Natural killer cell (primary cell): ENCODE measurements at regions not wholly inside any gene's neighbourhood (a gene's known extent, or its start where the extent isn't known, plus 50 kb on each side); places are given as distances from the start of the nearest gene placed in this dataset.
"Not testable (repeated sequence)": the region's sequence is repeated elsewhere in the genome, so short reads cannot be mapped to it uniquely, and the experiment has no call there.

Experiments
- ATAC-seq, 3 donors: fragments of 150-1000 bp in 2 of 3; fragments of 200-7000 bp in 1 of 3; cut with Tn5 transposase; 1 replicate in 1 of 3; 2 replicates in 2 of 3; pipeline ENCODE4 v1.10.0; 2021; ENCODE audit warnings: mild to moderate bottlenecking in 2 of 3, moderate library complexity in 2 of 3
- DNase-seq, 2 donors: peaks; one replicate each; pipeline versions ENCODE4 v3.0.0 to v3.0.0-alpha.2; 2013 to 2021; ENCODE audit warnings: mixed read lengths in 1 of 2
- H3K27ac ChIP-seq: one replicate; pipeline ENCODE4 v1.5.1; 2013; ENCODE audit warnings: mild to moderate bottlenecking, low read length
- H3K27me3 ChIP-seq: one replicate; pipeline ENCODE4 v1.6.1; 2013; ENCODE audit warnings: low read length; ENCODE audit not compliant: control insufficient read depth, insufficient read depth
- H3K36me3 ChIP-seq: one replicate; pipeline ENCODE4 v1.6.1; 2013; ENCODE audit warnings: low read length; ENCODE audit not compliant: control insufficient read depth, insufficient read depth
- H3K4me1 ChIP-seq: one replicate; pipeline ENCODE4 v1.6.1; 2013; ENCODE audit warnings: low read length; ENCODE audit not compliant: control insufficient read depth, insufficient read depth
- H3K4me3 ChIP-seq: one replicate; pipeline ENCODE4 v1.5.1; 2013; ENCODE audit warnings: low read length
- H3K9me3 ChIP-seq: one replicate; pipeline ENCODE4 v1.6.1; 2013; ENCODE audit warnings: low read length; ENCODE audit not compliant: control insufficient read depth, insufficient read depth
- H3K27ac Mint-ChIP-seq, 2 donors: one replicate each; pipeline ENCODE4 v1.8.0; 2022; ENCODE audit warnings: mild to moderate bottlenecking in 2 of 2, mixed read lengths in 2 of 2, moderate library complexity in 1 of 2
- H3K27me3 Mint-ChIP-seq, 2 donors: one replicate each; pipeline ENCODE4 v1.8.0; 2022; ENCODE audit warnings: low read depth in 2 of 2, mixed read lengths in 2 of 2
- H3K36me3 Mint-ChIP-seq: one replicate; pipeline ENCODE4 v1.8.0; 2022; ENCODE audit warnings: mixed read lengths
- H3K4me1 Mint-ChIP-seq, 2 donors: one replicate each; pipeline ENCODE4 v1.8.0; 2022; ENCODE audit warnings: mixed read lengths in 2 of 2
- H3K4me3 Mint-ChIP-seq: one replicate; pipeline ENCODE4 v1.8.0; 2022; ENCODE audit warnings: mild to moderate bottlenecking, moderate library complexity, mixed read lengths
- H3K9me3 Mint-ChIP-seq, 2 donors: one replicate each; pipeline ENCODE4 v1.8.0; 2022; ENCODE audit warnings: mixed read lengths in 2 of 2
- WGBS: methylation state at CpG from one replicate; pipeline ENCODE4 v1.1.7; 2013; ENCODE audit warnings: missing lambda C conversion rate; ENCODE audit not compliant: insufficient coverage; 5-methylcytosine and 5-hydroxymethylcytosine counted together
- intact Hi-C: fragments of 100-400 bp; cut with micrococcal nuclease; formaldehyde crosslinking; loops from one replicate; pipeline ENCODE4 v1.14.2; 2022
- TF ChIP-seq, protein P1 (sequence below): fragments of 200-600 bp; IDR thresholded peaks from one replicate; pipeline ENCODE4 v1.8.0; 2022; ENCODE audit warnings: antibody characterized with exemption

DNA sequence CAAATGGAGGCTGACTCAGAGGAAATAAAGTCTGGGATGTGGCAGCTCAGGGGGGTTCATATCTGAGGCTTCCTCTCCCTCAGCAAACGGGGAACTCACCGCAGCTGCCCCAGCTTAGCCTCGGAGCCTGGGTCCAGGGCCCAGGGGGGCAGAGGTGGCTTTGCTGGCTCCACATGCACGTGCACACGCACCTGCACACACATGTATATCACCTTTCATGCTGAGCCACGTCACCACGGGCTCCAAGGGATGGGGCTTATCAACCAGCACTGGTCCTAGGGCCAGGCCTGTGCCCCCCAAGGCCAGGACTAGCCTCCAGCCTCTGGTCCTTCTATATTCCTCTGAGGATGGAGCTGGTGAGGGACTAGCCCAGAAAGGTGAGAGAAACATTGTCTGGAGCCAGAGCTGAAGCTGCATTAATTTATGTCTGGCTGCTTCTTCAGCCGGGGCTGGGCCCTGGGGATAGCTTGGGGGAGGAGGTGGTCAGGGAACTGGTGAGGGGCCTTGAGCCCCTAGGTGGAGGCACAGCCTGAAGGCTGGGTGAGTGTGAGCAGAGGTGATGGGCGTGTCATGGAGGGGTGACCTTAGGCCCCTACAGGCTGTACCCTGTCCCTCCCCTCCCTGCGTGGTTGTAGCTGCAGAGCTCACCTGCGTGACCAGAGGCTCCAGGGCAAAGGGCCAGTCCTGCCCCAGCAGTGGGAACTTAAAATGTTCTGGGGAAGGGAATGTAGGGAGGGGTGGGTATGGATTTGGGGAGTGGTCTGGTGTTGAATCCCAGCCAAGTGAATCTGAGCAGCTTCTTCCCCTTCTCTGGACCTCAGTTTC is 520.8 kb downstream of the PTPRU start:
- Histone ChIP-seq H3K36me3 (no peaks in the 10 kb centered on the region), H3K27ac (no peak overlapping the region), H3K4me1 (no peaks in the 10 kb centered on the region), H3K4me3 (no peak overlapping the region), H3K9me3 (no peaks in the 10 kb centered on the region), H3K27me3 (no peaks in the 10 kb centered on the region)
- no peaks in the 10 kb centered on the region for H3K4me1 Mint-ChIP-seq
- H3K4me3 Mint-ChIP-seq: no peak overlapping the region
- H3K36me3 Mint-ChIP-seq: no peaks in the 10 kb centered on the region
- peaks cover 5 to 9% of the 10 kb centered on the region in 2 donors for H3K27me3 Mint-ChIP-seq
- TF ChIP-seq, protein P1, sequence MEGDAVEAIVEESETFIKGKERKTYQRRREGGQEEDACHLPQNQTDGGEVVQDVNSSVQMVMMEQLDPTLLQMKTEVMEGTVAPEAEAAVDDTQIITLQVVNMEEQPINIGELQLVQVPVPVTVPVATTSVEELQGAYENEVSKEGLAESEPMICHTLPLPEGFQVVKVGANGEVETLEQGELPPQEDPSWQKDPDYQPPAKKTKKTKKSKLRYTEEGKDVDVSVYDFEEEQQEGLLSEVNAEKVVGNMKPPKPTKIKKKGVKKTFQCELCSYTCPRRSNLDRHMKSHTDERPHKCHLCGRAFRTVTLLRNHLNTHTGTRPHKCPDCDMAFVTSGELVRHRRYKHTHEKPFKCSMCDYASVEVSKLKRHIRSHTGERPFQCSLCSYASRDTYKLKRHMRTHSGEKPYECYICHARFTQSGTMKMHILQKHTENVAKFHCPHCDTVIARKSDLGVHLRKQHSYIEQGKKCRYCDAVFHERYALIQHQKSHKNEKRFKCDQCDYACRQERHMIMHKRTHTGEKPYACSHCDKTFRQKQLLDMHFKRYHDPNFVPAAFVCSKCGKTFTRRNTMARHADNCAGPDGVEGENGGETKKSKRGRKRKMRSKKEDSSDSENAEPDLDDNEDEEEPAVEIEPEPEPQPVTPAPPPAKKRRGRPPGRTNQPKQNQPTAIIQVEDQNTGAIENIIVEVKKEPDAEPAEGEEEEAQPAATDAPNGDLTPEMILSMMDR: no peak
- no peak overlapping the region for H3K27ac Mint-ChIP-seq
- 60% methylated on average over 10 of the region's 11 CpGs for WGBS
- intact Hi-C loops: no loop called here
- DNase-seq (no peak), ATAC-seq (no peak)
- no peaks in the 10 kb centered on the region for H3K9me3 Mint-ChIP-seq

DNA sequence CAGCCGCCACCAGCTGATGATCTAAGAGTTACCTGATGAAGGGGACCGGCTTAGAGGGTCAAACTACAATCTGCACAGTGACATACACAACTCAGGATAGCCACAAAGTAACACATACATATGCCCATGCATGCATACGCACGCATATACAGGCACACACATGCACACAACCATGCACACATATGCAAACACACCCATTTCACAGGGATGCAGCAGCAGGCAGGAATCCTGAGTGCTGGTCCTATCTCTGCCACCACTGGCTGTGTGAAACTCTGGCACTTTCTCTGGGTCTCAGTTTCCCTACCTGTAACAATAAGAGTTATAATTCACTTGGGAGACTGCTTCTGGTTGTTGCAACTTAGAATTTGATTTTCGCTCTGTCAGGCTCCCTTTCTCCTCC is 520.2 kb downstream of the PTPRU start:
- Mint-ChIP-seq H3K4me1 (no peaks in the 10 kb centered on the region), H3K9me3 (no peaks in the 10 kb centered on the region), H3K27me3 (peaks cover 6 to 7% of the 10 kb centered on the region in 2 donors), H3K36me3 (no peaks in the 10 kb centered on the region), H3K27ac (no peak overlapping the region), H3K4me3 (no peak overlapping the region)
- DNase-seq (no peak), ATAC-seq (no peak)
- Histone ChIP-seq H3K36me3 (no peaks in the 10 kb centered on the region), H3K27ac (no peak overlapping the region), H3K4me1 (no peaks in the 10 kb centered on the region), H3K4me3 (no peak overlapping the region), H3K27me3 (no peaks in the 10 kb centered on the region), H3K9me3 (no peaks in the 10 kb centered on the region)
- intact Hi-C loops: no loop called here
- TF ChIP-seq, protein P1: no peak
- 87% methylated on average over 5 of the region's 5 CpGs for WGBS

- H3K9me3 Mint-ChIP-seq: no peaks in the 10 kb centered on the region
- no peaks in the 10 kb centered on the region for H3K4me1 Mint-ChIP-seq
- peaks cover 7 to 8% of the 10 kb centered on the region in 2 donors for H3K27me3 Mint-ChIP-seq
- Histone ChIP-seq H3K4me1 (no peaks in the 10 kb centered on the region), H3K36me3 (no peaks in the 10 kb centered on the region), H3K4me3 (no peak overlapping the region), H3K27me3 (no peaks in the 10 kb centered on the region), H3K9me3 (no peaks in the 10 kb centered on the region), H3K27ac (no peak overlapping the region)
- H3K27ac Mint-ChIP-seq: no peak overlapping the region
- no peak overlapping the region for H3K4me3 Mint-ChIP-seq
- intact Hi-C loops: no loop called here
- TF ChIP-seq, protein P1: no peak
- no peaks in the 10 kb centered on the region for H3K36me3 Mint-ChIP-seq
- 84% methylated on average over 3 of the region's 5 CpGs for WGBS
- DNase-seq: no peak
- no peak for ATAC-seq
Measured at GRCh38 chr1:29756085-29756484, 519.8 kb downstream of the PTPRU start.

DNA sequence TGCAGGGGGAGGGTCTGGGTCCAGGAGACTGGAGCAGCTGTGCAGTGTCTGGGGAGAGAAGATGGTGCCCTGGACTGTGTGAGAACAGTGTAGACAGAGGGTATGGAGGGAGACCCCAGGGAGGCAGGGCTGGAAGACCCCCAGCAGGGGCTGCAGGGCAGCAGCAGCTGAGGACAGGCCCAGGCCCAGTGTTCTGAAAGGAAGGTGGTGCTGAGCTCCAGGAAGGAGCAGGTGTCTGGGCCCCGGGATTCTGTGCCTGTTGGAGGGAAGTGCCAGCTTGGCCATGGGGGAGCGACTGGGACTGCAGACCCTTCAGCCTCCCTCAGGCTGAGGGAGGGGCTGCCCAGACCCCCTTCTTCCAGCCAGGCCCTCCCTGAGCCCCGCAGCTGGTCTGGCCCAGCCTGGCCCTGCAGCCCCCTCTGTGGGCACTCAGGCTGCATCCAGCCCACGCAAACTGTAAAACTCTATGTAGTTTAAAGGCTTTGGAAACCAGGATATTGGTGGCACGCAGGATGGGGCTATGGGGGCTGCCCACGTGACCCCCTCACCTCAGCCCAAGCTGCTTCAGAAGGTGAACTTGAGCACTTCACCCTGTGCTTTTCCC is 519.2 kb downstream of the PTPRU start:
- H3K36me3 ChIP-seq, DNase-seq, intact Hi-C loops, H3K4me1 ChIP-seq, H3K9me3 ChIP-seq, H3K36me3 Mint-ChIP-seq, H3K9me3 Mint-ChIP-seq, H3K4me3 ChIP-seq, H3K27ac ChIP-seq, H3K27me3 ChIP-seq, H3K4me1 Mint-ChIP-seq, ATAC-seq, H3K27me3 Mint-ChIP-seq, H3K4me3 Mint-ChIP-seq, H3K27ac Mint-ChIP-seq: not testable (repeated sequence)
- 80% methylated on average over 6 of the region's 6 CpGs for WGBS
